NCI-H1092 (cell line): ENCODE measurements at regions not wholly inside any gene's neighbourhood (a gene's known extent, or its start where the extent isn't known, plus 50 kb on each side); places are given as distances from the start of the nearest gene placed in this dataset.

Experiments used
- DNase-seq: peaks from one replicate; lab custom pipeline; 2025; lab: John Stamatoyannopoulos, UW

DNA sequence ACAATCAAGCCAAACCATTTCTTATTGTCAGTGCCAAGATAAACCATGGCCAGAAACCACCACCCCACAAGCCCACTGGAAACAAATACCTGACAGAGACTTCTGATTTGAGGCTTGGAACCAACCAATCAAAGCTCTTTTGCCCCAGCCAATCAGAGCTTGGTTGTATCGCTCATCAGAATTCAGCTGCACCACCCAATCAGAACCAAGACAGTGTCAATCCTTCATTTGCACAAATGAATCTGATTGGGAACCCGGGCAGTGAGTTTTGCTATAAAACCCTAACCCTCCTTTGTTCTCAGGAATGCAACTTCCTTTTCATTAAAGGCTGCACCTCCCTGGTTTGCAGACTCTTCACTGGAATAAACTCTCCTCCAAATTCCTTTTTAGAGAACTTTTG lies 87.4 kb downstream of the ELAPOR2 start:
- DNase-seq = no peak

DNA sequence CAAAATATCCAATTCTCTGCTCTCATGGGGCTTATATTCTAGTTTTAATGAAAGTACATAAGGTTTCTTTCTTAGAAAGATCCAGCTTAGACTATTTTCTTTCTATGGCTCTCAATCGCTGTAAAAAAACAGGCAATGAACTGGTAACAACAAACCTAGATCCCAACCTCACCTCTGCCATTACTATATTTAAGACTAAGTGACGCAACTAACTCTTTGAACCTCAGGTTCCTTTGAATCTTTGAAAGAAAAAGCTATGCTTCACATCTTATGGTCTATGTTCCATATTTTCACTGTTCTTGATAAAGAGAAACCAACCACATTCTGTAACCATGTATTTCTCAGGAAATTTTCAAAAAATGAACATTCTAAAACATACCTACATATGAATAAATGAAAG lies 88.5 kb downstream of the ELAPOR2 start:
- DNase-seq = no peak

DNA sequence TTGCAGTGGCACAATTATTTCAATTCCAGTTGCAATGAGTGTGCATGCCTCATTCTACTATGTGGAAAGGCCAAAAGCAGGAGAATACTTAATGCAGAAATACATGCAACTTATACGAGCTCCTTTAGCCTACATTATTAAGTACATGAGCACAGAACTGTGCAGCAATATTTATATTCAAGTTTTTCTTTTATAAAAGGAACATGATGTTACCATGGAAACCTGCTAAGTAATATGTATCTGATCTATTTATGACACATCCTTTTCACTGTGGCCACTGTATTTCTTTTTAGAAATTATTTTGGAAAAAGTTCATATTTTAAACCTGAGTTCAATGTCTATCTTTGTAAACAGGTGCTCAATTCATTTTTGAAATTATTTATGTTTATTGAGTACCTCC lies 88.9 kb downstream of the ELAPOR2 start:
- no peak for DNase-seq

DNA sequence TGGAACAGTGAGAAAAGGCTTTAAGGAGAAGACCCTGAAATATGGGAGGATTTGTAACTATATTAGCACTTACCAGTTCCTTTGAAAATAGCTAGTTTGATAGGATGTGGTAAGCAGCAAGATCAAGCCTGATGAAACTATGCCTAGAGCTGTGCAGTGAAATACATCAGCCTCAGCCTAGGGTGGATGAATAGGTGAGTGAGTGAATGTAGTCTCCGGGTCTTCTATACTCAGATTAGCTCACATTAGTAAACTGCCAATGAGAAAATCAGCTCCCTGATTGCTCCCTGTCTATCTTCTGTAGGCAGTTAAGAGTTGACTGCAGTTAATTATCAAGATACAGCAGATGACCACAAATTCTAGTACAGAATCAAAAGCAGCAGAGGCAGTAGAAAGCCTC lies 89.6 kb downstream of the ELAPOR2 start:
- no peak for DNase-seq

DNA sequence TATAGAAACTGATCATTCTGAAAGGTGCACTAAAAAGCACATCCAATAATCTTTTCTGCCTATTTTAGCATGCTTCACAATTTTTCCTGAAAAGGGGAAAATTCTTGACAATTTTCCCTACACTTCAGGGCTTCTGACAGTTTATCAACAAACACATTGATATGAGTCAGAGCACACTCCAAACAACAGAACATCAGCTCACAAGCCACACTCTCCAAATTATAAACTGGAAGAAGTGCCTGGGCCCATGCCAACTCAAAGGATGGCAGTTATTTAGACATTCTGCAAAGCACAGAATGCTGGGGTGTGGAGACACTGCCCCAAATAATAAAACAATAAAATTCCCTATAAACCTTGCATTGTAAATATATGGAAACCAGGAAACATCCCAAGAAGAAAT lies 90.8 kb downstream of the ELAPOR2 start:
- peak; percentile 31 for DNase-seq

DNA sequence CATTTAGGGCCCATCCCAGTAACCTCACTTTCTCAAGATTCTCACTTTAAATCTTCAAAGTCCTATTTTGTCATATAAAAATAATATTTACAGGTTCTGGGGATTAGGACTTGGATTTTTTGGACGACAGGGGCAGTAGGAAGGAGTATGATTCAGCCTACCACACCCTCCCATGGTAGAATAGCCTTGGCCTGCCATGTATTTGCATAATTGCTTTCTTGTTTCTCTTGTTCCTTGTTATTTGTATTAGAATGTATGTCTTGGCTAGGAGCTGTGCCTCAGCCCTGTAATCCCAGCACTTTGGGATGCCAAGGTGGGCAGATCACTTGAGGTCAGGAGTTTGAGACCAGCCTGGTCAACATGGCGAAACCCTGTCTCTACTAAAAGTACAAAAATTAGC lies 92.5 kb downstream of the ELAPOR2 start:
- no peak for DNase-seq

DNA sequence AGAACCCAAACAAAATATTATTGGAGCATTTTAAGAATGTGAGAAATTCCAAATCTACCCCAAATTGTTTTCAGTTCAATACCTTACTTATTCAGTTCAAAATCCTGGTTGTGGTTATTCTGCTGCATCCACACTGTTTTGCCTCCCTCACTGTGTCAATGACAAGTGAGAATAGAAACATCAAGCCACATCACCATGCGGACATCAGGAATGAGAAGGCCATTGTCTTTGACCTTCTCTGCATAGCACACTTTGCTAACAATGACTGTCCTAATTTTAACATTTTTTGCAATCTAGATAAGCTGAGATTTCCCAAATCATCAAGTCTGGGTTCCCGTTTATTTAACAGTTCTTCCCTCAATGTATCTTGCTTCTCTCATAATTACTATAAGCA lies 93.7 kb downstream of the ELAPOR2 start:
- no peak for DNase-seq

DNA sequence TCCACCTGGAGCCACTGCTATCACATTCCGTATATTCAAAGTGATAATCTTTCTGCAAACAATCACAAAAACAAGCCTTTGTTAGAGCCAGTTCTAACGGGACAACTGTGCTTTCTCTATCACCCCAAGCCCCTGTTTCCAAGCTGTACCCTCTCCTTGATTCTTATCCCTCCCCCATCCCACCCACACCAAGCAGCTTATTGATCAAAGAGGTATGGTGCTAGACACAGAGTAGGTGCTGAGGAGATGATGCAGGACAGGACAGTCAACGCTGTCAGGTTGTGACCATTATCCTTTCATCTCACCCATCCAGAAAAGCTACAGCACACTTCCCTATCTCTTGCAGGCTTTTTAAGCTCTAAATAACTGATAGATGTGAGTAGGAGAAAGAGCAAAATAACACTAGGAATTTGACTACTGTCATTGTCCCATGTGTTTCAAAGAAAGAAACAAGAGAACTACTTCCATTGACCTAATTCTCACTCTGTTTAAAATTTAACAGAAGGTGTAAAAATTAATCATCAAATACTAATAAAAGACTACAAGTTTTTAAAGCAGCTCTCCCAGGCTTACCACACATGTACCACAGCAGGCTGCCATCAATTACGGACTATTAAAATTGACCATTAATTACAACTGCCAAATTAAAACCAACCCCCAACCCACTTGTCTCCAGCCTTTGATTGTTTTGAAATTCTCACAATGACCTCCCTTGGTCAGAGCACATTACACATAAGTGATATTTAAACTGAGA lies 94.3 kb downstream of the ELAPOR2 start:
- no peak for DNase-seq

DNA sequence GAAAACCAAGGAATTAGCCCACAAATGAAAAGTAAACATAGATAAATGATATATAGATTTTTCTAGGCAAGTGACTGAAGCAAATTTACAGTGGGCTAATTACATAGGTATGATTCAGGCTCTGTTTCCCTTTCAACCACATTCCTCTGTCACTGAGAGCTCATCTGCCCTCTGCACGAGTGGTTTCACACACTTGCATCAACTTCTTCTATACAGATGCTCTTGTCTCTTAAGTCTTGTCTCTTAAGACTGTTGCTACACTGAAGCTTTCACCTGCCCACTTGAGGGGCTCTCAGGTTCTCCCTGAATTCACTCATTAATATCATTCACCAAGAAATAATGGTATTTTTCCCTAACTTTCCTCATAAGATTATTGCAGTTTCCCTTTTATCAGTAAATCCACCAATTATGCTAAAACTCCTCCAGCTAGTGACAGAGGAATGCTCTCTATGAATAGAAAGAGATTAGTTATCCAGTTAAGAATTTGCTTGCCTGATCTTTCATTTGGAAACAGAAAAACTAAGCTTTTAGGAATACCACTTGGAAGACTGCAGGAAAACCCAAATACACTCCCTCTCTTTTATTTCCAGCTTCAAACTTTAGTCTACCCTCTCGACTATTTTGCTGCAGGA lies 95.7 kb downstream of the ELAPOR2 start:
- DNase-seq = no peak

DNA sequence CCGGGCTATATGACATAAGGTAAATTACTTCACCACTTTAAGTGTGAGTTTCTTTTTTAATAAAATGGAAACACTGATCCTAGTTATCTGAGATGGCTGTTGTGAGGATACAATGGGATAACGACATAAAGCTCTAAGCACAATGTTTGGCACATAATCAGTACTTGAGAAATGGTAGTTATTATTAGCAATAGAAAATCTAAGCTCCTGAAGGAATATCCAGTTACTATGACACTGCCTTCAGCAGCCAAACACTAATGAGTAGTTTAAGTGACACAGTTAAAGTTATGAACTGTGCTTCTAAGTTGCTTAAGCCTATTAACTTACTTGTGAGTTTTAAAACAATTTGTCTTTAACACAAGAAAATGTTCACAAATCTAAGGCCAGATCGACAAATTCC lies 96.8 kb downstream of the ELAPOR2 start:
- DNase-seq = no peak

DNA sequence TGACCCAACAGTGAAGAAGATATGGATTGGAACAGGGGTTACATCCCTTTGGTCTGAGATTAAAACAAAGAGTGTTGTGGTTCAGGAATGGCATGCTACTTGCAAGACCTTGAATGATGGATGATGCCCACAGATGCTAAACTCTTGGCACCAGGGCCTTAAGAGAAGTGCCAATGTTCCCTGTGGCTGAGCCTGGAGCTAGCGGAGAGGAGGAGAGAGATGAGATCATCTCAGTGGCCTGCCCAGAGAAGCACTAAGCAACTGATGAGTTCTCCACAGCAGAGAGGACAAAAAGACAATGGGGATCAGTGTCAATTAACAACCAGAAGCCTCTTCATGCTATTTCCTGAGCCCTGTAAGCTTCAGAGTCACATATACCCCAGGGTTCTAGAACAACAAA lies 97.8 kb downstream of the ELAPOR2 start:
- DNase-seq = no peak

DNA sequence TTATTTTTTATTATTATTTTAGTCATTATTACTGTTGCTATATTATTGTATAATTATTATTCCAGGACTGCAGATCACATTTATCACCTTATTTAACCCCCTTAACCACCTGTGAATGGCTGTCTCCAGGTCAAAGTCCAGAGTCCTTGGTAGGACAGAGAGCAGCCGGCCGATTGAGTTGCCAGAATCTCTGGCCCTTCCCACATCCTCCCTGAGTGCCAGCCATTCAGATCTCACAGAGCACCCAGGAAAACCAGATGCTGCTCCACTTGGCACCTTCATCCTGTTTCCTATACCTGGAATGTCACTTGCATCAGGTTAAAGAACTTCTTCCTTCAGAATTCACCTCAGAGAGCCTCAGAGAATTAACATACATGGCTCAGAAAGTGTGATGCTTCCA lies 101.1 kb downstream of the ELAPOR2 start:
- no peak for DNase-seq

DNA sequence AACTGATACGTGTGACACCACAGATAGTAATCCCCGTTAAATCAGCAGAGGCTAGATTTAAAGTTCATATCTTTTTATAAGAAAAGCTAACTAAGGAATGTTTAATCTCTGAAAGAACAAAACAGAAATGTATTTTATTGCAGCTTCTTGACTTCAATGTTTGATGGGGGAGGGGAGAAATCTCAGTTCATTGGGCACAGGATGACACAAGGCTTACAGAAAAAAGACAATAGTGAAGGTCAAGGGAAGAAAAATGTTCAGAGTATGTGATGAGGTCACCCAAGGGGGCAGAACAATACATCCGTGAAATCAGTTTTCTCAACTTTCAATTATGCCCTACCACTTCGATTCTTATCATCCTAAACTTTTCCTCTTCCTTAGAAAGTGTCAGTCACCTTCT lies 102.9 kb downstream of the ELAPOR2 start:
- DNase-seq = no peak

DNA sequence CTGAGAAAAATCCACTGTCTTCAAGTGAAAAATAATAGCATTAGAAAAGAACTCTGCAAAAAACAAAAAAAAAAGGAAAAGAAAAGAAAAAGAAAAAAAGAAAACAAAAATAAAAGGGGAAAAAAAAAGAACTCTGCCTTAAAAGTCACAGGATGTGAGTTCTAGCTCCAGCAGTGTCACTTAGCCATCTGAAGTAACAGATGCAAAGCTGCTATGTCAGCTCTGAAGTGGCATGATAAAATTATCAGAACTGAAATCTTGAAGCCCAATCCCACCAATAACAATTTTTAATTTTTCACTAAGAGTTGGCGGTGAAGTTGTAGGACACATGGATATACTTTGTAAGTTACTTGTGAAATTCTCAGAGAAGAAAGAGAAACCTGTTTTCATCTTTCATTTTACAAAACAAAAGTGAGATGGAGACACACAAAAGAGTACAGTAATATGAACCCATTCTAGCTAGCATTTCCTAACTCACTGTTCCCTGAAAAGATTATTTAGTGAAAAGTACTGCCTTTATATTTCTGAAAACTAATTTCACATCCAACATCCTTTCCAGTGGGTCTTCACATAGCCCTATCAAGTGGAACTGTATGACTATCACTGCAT lies 103.5 kb downstream of the ELAPOR2 start:
- DNase-seq = no peak

DNA sequence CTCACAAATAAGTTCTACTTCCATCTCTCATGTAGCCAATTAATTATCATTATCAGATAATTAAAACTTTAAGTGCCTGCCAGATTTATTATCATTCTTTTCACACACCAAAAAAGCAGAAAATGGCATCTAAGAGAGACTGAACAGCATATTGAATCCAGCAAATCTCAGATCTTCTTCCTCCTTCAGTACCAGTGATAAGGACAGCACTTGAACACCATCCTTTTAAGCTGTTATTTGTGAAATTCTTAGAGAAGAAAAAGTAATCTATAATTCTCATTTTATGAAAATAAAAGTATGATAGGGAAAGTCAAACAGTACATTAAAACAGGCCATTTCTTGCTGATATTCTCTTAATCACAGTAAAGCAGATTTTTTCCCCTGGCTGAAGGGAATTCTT lies 104.5 kb downstream of the ELAPOR2 start:
- DNase-seq = no peak

DNA sequence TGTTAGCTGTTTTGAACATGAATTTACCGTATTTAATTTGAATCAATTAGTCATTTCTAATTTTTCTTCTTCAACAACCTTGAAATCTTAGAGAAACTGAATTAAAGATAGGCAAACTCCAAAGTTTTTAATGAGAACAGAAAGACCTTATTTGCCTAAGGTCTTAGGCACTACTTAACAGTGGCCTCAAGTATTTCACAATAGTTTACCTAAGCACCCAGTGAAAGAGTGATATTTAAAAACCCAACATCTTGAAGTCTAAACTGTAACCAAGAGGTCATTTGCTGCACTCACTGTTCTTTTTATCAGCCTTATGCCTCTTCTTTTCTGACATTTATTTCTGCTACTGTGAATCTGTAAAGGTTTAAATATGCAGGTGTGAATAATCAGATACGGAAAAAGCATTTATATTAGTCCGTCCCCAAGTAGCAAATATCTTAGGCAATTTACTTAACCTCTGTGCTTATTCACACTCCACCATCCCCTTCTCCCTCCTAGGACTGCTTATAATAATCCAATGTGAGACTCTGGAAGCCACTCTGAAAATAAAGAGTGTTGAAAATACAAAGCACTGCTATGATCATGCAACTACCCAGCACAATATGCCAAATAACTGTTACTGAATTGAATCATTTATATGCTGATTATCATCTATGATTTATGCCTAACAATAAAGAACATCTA lies 105.7 kb downstream of the ELAPOR2 start:
- DNase-seq = no peak

DNA sequence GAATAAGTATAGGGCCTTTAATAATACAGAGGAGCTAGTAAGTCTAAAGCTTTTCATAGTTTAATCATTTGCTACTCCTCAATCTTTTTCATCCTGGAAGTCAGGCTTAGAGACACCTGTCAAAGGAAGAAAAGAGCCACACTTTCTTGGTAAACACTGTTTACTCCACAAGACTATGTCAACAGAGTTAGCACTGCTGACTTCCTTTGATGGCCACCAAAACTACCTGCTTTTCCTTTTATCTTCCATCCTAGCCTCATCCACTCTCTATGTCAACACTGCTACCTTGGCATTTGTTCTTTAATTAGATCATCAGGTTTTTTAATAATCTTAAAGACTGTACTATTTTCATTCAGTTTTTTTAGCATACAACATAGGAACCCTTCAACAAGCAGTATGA lies 106.2 kb downstream of the ELAPOR2 start:
- DNase-seq = no peak

DNA sequence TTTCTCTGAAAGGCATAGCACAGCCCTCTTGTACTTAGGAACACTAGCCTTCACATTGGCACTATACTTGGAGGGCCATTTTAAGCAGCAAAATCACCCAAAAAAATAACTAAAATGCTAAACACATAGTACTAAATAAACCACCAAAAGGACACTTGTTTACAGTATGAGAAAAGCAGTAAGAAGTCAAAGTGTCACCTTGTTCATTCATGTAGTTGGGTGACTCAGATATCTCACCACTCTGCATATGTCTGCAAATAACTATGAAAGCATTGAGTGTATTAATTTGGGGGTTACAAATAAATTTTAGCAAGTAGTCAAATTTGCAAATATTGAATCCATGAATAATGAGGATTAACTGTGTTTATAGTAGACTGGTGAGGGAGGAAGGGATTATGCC lies 107.6 kb downstream of the ELAPOR2 start:
- no peak for DNase-seq

DNA sequence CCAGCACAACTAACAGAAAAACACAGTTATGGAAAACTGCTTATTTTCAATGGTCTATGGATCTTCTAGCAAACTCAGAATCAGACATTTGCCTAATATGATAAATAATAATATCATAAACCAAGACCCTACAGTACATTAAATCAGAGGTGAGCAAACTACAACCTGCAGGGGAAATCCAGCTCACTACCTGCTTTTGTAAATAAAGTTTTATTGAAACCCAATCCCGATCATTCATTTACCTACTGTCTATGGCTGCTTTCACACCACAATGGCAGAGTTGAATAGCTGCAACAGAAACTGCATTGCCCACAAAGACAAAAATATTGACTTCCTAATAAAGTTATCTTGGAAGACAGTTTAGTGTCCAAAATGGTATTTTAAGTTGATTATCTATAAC lies 108.5 kb downstream of the ELAPOR2 start:
- DNase-seq = no peak

DNA sequence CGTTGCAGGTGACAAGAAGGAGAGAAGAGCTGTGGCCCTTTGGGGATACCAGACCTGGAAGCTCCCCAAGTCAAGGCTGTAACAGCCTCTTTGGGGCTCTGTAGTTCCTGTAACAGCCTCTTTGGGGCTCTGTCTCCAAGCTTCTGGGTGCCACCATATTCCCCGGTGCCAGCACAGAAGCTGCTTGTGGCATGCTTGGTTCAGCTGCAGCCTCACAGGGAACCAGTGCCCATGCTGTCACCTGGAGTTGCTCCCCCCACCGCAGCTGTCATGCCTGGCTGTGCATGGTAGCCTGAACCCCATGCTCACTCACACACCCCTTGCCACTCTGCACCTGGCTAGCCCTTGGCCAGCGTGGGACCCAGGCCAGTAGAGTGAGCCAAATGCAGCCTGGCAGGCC lies 109.1 kb downstream of the ELAPOR2 start:
- no peak for DNase-seq

DNA sequence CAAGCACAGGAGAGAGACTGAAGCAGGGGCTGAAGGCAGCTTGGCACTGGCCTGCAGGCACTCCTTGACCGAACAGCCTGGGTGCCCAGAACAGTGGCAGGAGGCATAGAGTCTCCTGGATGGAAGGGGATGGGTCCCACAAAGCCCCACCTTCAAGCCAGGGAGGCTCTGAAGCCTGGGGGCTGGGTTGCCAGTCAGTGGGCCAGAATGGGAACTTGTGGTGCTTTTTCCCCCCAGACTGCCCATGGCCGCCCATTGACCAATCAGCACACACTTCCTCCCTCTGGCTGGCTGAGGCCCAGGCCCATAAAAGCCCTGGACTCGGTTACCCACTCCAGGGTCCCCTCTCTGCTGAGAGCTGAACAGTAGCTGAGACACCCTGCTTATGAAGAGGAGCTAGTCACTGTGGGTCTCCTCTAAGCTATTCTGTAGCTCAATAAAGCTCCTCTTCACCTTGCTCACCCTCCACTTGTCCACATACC lies 109.6 kb downstream of the ELAPOR2 start:
- DNase-seq = no peak

DNA sequence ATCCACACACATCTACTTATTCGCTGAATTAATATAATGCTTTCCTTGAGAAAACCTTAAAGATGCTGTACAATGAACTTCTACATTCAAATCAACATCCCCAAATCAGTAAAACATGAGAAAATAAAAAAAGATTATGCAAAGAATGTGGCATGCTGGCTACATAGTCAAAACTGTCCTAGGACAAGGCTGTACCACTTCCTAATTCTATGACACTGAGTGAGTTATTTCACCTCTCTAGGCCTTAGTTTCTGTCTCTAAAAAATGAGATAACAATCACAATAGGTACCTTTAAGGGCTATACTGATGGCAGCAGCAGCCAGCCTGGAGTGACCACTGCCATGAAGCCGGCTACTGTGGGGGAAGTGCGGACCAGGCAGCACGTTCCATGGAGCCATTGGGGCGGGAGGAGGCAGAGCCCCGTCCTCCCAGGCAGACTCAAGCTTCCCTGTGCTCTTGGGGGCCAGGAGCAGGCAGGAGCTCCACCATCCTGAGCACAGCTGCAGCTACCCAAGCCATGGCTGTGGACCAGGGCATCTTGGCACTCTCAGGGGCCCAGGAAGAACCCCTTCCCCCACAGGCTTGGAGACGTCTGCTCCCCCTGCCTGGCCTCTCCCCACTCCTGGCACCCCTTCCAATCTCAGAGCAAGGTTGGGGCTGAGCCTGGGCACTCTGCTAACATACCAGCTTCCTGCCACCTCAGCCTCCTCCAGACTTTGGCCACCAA lies 110.2 kb downstream of the ELAPOR2 start:
- no peak for DNase-seq
